GDM1 (cell line): ENCODE measurements at regions not wholly inside any gene's neighbourhood (a gene's known extent, or its start where the extent isn't known, plus 50 kb on each side); places are given as distances from the start of the nearest gene placed in this dataset.
"Not testable (repeated sequence)": the region's sequence is repeated elsewhere in the genome, so short reads cannot be mapped to it uniquely, and the experiment has no call there.

Source experiments
- DNase-seq: peaks from one replicate; lab custom pipeline; 2025; lab: John Stamatoyannopoulos, UW

- no peak for DNase-seq
These were observed 487.2 kb downstream of the MN1 start for GRCh38 chr22:27314276-27314807.

GRCh38 chr22:27315833-27316232 is 485.7 kb downstream of the MN1 start:
- DNase-seq = no peak

- DNase-seq = no peak
These were observed 484.5 kb downstream of the MN1 start for GRCh38 chr22:27317096-27317495.

GRCh38 chr22:27317971-27318428 is 483.6 kb downstream of the MN1 start:
- DNase-seq = no peak

GRCh38 chr22:27318516-27318915 is 483.0 kb downstream of the MN1 start:
- DNase-seq = no peak

GRCh38 chr22:27323661-27324060 is 477.9 kb downstream of the MN1 start:
- no peak for DNase-seq

- not testable (repeated sequence) for DNase-seq
These were observed 476.6 kb downstream of the MN1 start for GRCh38 chr22:27324908-27325307.

GRCh38 chr22:27327497-27327896 is 474.1 kb downstream of the MN1 start:
- no peak for DNase-seq

GRCh38 chr22:27327981-27328721 is 473.4 kb downstream of the MN1 start:
- DNase-seq = no peak

GRCh38 chr22:27329131-27329850 is 472.3 kb downstream of the MN1 start:
- DNase-seq = no peak

GRCh38 chr22:27329966-27330645 is 471.4 kb downstream of the MN1 start:
- no peak for DNase-seq

- DNase-seq = no peak
These were observed 469.9 kb downstream of the MN1 start for GRCh38 chr22:27331526-27332281.

GRCh38 chr22:27335102-27335660 is 466.4 kb downstream of the MN1 start:
- DNase-seq = no peak

GRCh38 chr22:27336151-27337090 is 465.1 kb downstream of the MN1 start:
- DNase-seq = no peak

- DNase-seq = no peak
These were observed 463.9 kb downstream of the MN1 start for GRCh38 chr22:27337676-27338075.

GRCh38 chr22:27340047-27340446 is 461.5 kb downstream of the MN1 start:
- DNase-seq = no peak

GRCh38 chr22:27344546-27344945 is 457.0 kb downstream of the MN1 start:
- no peak for DNase-seq

GRCh38 chr22:27345691-27346090 is 455.9 kb downstream of the MN1 start:
- no peak for DNase-seq

GRCh38 chr22:27347951-27348350 is 453.6 kb downstream of the MN1 start:
- DNase-seq = no peak

- DNase-seq = no peak
These were observed 452.9 kb downstream of the MN1 start for GRCh38 chr22:27348634-27349033.
